HL-60 (cell line): ENCODE measurements at regions not wholly inside any gene's neighbourhood (a gene's known extent, or its start where the extent isn't known, plus 50 kb on each side); places are given as distances from the start of the nearest gene placed in this dataset.

Experiments used
- GABPA ChIP-seq: IDR thresholded peaks from 2 replicates; pipeline ENCODE4 v1.6.1; 2012; ENCODE audit warnings: low read depth
- POLR2AphosphoS5 ChIP-seq: IDR thresholded peaks from 2 replicates; pipeline ENCODE4 v1.6.1; 2012; ENCODE audit warnings: low read depth
- TF ChIP-seq, protein P1 (sequence below): IDR thresholded peaks from one replicate; pipeline ENCODE4 v1.5.1; 2011; ENCODE audit warnings: low read length, control low read depth, inconsistent platforms; ENCODE audit not compliant: insufficient read depth
- TF ChIP-seq, protein P2 (sequence below): IDR thresholded peaks from 2 replicates; pipeline ENCODE4 v1.6.1; 2012; ENCODE audit warnings: low read depth; ENCODE audit not compliant: insufficient replicate concordance

DNA sequence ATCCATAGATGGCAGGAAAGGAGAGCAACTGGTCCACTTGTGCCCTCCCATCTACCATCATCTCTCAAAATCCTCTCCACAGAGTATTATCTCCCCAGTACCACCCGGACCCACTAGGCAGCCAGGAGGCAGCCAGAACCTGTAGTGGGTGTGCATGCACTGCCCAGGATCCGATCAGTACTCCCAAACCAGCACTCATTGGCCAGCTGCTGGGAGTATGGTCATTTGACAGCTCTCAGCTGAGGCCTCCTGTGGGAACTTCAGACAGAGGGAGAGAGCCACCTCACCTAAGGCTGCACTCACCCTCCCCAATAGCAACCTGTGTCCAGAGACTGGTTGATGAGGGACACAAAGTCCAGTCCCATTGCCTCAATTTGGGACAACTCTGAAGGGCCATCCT lies 286.0 kb downstream of the TRIM36 start:
- TF ChIP-seq, protein P1, sequence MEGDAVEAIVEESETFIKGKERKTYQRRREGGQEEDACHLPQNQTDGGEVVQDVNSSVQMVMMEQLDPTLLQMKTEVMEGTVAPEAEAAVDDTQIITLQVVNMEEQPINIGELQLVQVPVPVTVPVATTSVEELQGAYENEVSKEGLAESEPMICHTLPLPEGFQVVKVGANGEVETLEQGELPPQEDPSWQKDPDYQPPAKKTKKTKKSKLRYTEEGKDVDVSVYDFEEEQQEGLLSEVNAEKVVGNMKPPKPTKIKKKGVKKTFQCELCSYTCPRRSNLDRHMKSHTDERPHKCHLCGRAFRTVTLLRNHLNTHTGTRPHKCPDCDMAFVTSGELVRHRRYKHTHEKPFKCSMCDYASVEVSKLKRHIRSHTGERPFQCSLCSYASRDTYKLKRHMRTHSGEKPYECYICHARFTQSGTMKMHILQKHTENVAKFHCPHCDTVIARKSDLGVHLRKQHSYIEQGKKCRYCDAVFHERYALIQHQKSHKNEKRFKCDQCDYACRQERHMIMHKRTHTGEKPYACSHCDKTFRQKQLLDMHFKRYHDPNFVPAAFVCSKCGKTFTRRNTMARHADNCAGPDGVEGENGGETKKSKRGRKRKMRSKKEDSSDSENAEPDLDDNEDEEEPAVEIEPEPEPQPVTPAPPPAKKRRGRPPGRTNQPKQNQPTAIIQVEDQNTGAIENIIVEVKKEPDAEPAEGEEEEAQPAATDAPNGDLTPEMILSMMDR, result no peak
- TF ChIP-seq POLR2AphosphoS5, result no peak
- no peak for TF ChIP-seq GABPA
- TF ChIP-seq, protein P2, sequence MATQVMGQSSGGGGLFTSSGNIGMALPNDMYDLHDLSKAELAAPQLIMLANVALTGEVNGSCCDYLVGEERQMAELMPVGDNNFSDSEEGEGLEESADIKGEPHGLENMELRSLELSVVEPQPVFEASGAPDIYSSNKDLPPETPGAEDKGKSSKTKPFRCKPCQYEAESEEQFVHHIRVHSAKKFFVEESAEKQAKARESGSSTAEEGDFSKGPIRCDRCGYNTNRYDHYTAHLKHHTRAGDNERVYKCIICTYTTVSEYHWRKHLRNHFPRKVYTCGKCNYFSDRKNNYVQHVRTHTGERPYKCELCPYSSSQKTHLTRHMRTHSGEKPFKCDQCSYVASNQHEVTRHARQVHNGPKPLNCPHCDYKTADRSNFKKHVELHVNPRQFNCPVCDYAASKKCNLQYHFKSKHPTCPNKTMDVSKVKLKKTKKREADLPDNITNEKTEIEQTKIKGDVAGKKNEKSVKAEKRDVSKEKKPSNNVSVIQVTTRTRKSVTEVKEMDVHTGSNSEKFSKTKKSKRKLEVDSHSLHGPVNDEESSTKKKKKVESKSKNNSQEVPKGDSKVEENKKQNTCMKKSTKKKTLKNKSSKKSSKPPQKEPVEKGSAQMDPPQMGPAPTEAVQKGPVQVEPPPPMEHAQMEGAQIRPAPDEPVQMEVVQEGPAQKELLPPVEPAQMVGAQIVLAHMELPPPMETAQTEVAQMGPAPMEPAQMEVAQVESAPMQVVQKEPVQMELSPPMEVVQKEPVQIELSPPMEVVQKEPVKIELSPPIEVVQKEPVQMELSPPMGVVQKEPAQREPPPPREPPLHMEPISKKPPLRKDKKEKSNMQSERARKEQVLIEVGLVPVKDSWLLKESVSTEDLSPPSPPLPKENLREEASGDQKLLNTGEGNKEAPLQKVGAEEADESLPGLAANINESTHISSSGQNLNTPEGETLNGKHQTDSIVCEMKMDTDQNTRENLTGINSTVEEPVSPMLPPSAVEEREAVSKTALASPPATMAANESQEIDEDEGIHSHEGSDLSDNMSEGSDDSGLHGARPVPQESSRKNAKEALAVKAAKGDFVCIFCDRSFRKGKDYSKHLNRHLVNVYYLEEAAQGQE, result no peak
